DMS79 (cell line): ENCODE measurements at regions not wholly inside any gene's neighbourhood (a gene's known extent, or its start where the extent isn't known, plus 50 kb on each side); places are given as distances from the start of the nearest gene placed in this dataset.
"Not testable (repeated sequence)": the region's sequence is repeated elsewhere in the genome, so short reads cannot be mapped to it uniquely, and the experiment has no call there.

Experiments
- DNase-seq: peaks from one replicate; lab custom pipeline; 2025; lab: John Stamatoyannopoulos, UW

GRCh38 chr2:13604951-13605661, 888.4 kb downstream of the TRIB2 start:
- DNase-seq: no peak

GRCh38 chr2:13607139-13607538, 890.4 kb downstream of the TRIB2 start:
- DNase-seq: no peak

- no peak for DNase-seq
These were observed 895.2 kb downstream of the TRIB2 start for GRCh38 chr2:13611939-13612338.

GRCh38 chr2:13616059-13616458, 899.3 kb downstream of the TRIB2 start:
- no peak for DNase-seq

GRCh38 chr2:13616616-13617015, 899.9 kb downstream of the TRIB2 start:
- no peak for DNase-seq

- DNase-seq: no peak
These were observed 911.4 kb downstream of the TRIB2 start for GRCh38 chr2:13628122-13628521.

GRCh38 chr2:13638181-13638580, 921.4 kb downstream of the TRIB2 start:
- no peak for DNase-seq

GRCh38 chr2:13649918-13650317, 933.2 kb downstream of the TRIB2 start:
- no peak for DNase-seq

GRCh38 chr2:13650586-13651180, 933.9 kb downstream of the TRIB2 start:
- no peak for DNase-seq

GRCh38 chr2:13651684-13652131, 935.0 kb downstream of the TRIB2 start:
- no peak for DNase-seq

- no peak for DNase-seq
These were observed 936.0 kb downstream of the TRIB2 start for GRCh38 chr2:13652531-13653313.

GRCh38 chr2:13654416-13654815, 937.7 kb downstream of the TRIB2 start:
- no peak for DNase-seq

GRCh38 chr2:13660231-13660630, 943.5 kb downstream of the TRIB2 start:
- no peak for DNase-seq

- no peak for DNase-seq
These were observed 945.3 kb downstream of the TRIB2 start for GRCh38 chr2:13662055-13662454.

GRCh38 chr2:13666582-13667414, 950.1 kb downstream of the TRIB2 start:
- no peak for DNase-seq

- no peak for DNase-seq
These were observed 950.6 kb downstream of the TRIB2 start for GRCh38 chr2:13667415-13667757.

GRCh38 chr2:13669607-13670006, 952.9 kb downstream of the TRIB2 start:
- no peak for DNase-seq

GRCh38 chr2:13673821-13674220, 957.1 kb downstream of the TRIB2 start:
- not testable (repeated sequence) for DNase-seq

GRCh38 chr2:13676269-13676668, 956.2 kb upstream of the LRATD1 start:
- no peak for DNase-seq

GRCh38 chr2:13681936-13682335, 950.6 kb upstream of the LRATD1 start:
- DNase-seq: no peak

GRCh38 chr2:13682540-13683272, 949.8 kb upstream of the LRATD1 start:
- DNase-seq: no peak

- no peak for DNase-seq
These were observed 946.3 kb upstream of the LRATD1 start for GRCh38 chr2:13686262-13686661.
